PC-3 (cell line): ENCODE measurements at regions not wholly inside any gene's neighbourhood (a gene's known extent, or its start where the extent isn't known, plus 50 kb on each side); places are given as distances from the start of the nearest gene placed in this dataset.

Experiments used
- CTCF ChIP-seq: fragments of 300-600 bp; sonication (generic); conservative IDR thresholded peaks from 2 replicates; pipeline ENCODE4 v1.5.1; 2017; ENCODE audit warnings: antibody characterized with exemption, low read depth, mild to moderate bottlenecking, low read length
- EZH2phosphoT487 ChIP-seq: fragments of 300-600 bp; sonication (generic); IDR thresholded peaks from 2 replicates; pipeline ENCODE4 v1.6.1; 2018; ENCODE audit warnings: mild to moderate bottlenecking, antibody characterized with exemption, low read length, borderline replicate concordance

GRCh38 chr14:101500061-101500460 lies 61.2 kb upstream of the DIO3 start:
- TF ChIP-seq EZH2phosphoT487 (no peak), CTCF (no peak)
